GM06990 (cell line): ENCODE measurements at regions not wholly inside any gene's neighbourhood (a gene's known extent, or its start where the extent isn't known, plus 50 kb on each side); places are given as distances from the start of the nearest gene placed in this dataset.

Experiments
- DNase-seq: peaks from one replicate; pipeline ENCODE4 v3.0.0-alpha.2; 2011; ENCODE audit not compliant: insufficient read length; ENCODE audit errors: extremely low read depth
- H3K27me3 ChIP-seq: replicated peaks from 2 replicates; pipeline ENCODE4 v1.6.0; 2011; ENCODE audit warnings: low read length; ENCODE audit not compliant: control insufficient read depth, insufficient read depth
- H3K36me3 ChIP-seq: 2 replicates; pipeline ENCODE4 v1.5.1; 2011; ENCODE audit warnings: low read length; ENCODE audit not compliant: control insufficient read depth, insufficient read depth
- H3K4me3 ChIP-seq: replicated peaks from 2 replicates; pipeline ENCODE4 v1.5.1; 2011; ENCODE audit warnings: low read depth, mild to moderate bottlenecking, control low read depth, low read length
- CTCF ChIP-seq: IDR thresholded peaks from 2 replicates; pipeline ENCODE4 v1.5.1; 2011; ENCODE audit warnings: low read length, control low read depth, mild to moderate bottlenecking, inconsistent platforms; ENCODE audit not compliant: insufficient read depth, poor library complexity, severe bottlenecking

DNA sequence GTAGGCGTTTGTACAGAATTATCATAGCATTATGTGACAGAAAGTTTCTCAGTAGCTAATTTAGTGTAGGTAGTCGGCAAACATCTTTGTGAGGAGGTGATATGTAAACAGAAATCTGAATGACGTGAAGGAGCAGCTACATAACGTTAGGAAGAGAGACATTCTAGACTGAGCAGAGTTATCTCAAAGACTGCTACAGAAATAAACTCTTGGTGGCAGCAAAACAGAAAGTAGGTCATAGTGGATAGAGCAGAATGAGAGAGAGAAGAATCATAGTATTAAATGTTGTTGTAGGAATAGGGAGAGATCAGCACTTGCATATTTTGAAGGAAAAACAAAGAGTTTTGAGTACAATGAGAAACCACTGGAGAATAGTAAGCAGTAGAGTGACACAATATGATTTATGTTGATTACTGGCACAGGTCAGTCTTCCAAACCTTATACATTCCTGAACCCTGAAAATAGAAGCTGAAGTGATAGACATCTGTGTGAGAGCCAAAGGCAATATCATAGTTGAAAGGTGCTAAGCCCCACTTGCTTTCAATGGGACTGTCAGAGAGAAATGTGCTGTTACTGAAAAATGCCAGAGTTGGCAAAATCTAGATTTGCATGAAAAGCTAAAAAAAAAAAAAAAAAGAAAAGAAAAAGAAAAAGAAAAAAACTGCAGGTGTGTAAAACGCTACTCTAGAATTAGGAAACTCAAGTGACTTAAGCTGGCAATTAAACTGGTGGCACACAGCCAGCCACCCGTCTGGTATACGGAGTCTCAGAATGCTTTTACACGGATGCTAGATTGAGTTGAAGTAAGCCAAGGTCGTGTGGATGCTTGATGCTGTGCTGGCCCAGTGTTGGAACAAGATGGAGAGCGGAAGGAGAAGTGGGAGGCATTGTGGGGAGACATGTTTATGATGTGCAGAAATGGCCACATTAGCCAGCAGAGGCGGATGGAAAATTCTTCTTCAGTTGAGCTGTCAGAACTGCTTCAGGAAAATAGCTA is 750.2 kb upstream of the HS3ST1 start:
- Histone ChIP-seq H3K36me3 (no peaks in the 10 kb centered on the region), H3K27me3 (no peaks in the 10 kb centered on the region), H3K4me3 (no peak overlapping the region)
- no peak for TF ChIP-seq CTCF
- no peak for DNase-seq

- H3K27me3 ChIP-seq: no peaks in the 10 kb centered on the region
- no peak for TF ChIP-seq CTCF
- DNase-seq: no peak
- H3K4me3 ChIP-seq: no peak overlapping the region
- no peaks in the 10 kb centered on the region for H3K36me3 ChIP-seq
Observed at GRCh38 chr4:12177416-12177815, 748.7 kb upstream of the HS3ST1 start.

GRCh38 chr4:12173496-12173895 is 744.8 kb upstream of the HS3ST1 start:
- Histone ChIP-seq H3K36me3 (no peaks in the 10 kb centered on the region), H3K27me3 (no peaks in the 10 kb centered on the region), H3K4me3 (no peak overlapping the region)
- no peak for DNase-seq
- TF ChIP-seq CTCF: no peak

GRCh38 chr4:12172198-12172973 is 743.7 kb upstream of the HS3ST1 start:
- H3K4me3 ChIP-seq: no peak overlapping the region
- H3K36me3 ChIP-seq: no peaks in the 10 kb centered on the region
- DNase-seq: no peak
- TF ChIP-seq CTCF: no peak
- no peaks in the 10 kb centered on the region for H3K27me3 ChIP-seq

DNA sequence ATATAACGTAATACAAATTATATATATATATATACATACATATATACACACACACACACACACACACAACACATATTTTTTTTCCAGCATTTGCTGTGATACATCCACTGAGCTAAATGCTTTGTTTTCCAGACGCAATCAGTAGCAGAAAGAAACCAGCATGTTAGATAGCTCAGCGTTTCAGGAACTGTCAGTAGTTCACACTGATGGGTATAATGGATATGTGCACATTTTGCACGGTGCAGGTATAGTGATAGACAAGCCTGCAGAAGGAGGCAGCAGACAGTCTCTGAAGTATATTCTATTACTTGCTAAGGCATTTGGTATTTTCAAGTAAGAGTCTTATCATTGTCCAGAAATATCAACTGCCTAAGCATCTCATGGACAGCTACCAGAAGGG is 741.6 kb upstream of the HS3ST1 start:
- Histone ChIP-seq H3K27me3 (no peaks in the 10 kb centered on the region), H3K4me3 (no peak overlapping the region), H3K36me3 (no peaks in the 10 kb centered on the region)
- no peak for TF ChIP-seq CTCF
- DNase-seq: no peak
